WTC11 (cell line): ENCODE measurements at regions not wholly inside any gene's neighbourhood (a gene's known extent, or its start where the extent isn't known, plus 50 kb on each side); places are given as distances from the start of the nearest gene placed in this dataset.

Experiments used
- CTCF ChIP-seq: fragments of 200-600 bp; IDR thresholded peaks from 2 replicates; pipeline ENCODE4 v1.8.0; 2022; ENCODE audit warnings: antibody characterized with exemption
- E2F1 ChIP-seq: sonication (generic); formaldehyde crosslinking; IDR thresholded peaks from 2 replicates; pipeline ENCODE4 v1.8.0; 2022; ENCODE audit warnings: mild to moderate bottlenecking, missing genetic modification reagents
- FOXJ3 ChIP-seq: sonication (generic); formaldehyde crosslinking; IDR thresholded peaks from 2 replicates; pipeline ENCODE4 v1.9.0; 2021; ENCODE audit warnings: missing genetic modification reagents, mild to moderate bottlenecking, borderline replicate concordance
- FOXP1 ChIP-seq: sonication (generic); formaldehyde crosslinking; IDR thresholded peaks from 2 replicates; pipeline ENCODE4 v1.8.0; 2022; ENCODE audit warnings: missing genetic modification reagents, mild to moderate bottlenecking, moderate library complexity, borderline replicate concordance
- JUN ChIP-seq: sonication (generic); formaldehyde crosslinking; IDR thresholded peaks from 2 replicates; pipeline ENCODE4 v1.8.0; 2023; ENCODE audit warnings: mild to moderate bottlenecking, missing genetic modification reagents
- MAX ChIP-seq: sonication (generic); formaldehyde crosslinking; IDR thresholded peaks from 2 replicates; pipeline ENCODE4 v1.8.0; 2022; ENCODE audit warnings: mild to moderate bottlenecking, missing genetic modification reagents
- NR3C1 ChIP-seq: sonication (generic); formaldehyde crosslinking; conservative IDR thresholded peaks from 2 replicates; pipeline ENCODE4 v1.8.1; 2023; ENCODE audit warnings: low read depth, mild to moderate bottlenecking, missing genetic modification reagents
- TEAD4 ChIP-seq: sonication (generic); formaldehyde crosslinking; IDR thresholded peaks from 2 replicates; pipeline ENCODE4 v1.8.0; 2022; ENCODE audit warnings: mild to moderate bottlenecking, missing genetic modification reagents
- USF2 ChIP-seq: sonication (generic); formaldehyde crosslinking; IDR thresholded peaks from 2 replicates; pipeline ENCODE4 v1.8.1; 2023; ENCODE audit warnings: mild to moderate bottlenecking, missing genetic modification reagents, moderate library complexity
- ZNF263 ChIP-seq: sonication (generic); formaldehyde crosslinking; IDR thresholded peaks from 2 replicates; pipeline ENCODE4 v1.8.1; 2022; ENCODE audit warnings: low read depth, mild to moderate bottlenecking, moderate library complexity, missing genetic modification reagents
- TF ChIP-seq, protein P1 (sequence below): sonication (generic); formaldehyde crosslinking; IDR thresholded peaks from 2 replicates; pipeline ENCODE4 v1.8.0; 2023; ENCODE audit warnings: mild to moderate bottlenecking, missing genetic modification reagents
- TF ChIP-seq, protein P2 (sequence below): sonication (generic); formaldehyde crosslinking; IDR thresholded peaks from 2 replicates; pipeline ENCODE4 v1.8.0; 2022; ENCODE audit warnings: mild to moderate bottlenecking, missing genetic modification reagents

- TF ChIP-seq MAX (CRISPR knock-in tag) (no peak), CTCF (no peak), JUN (no peak), FOXJ3 (CRISPR knock-in tag) (no peak), USF2 (no peak), NR3C1 (CRISPR knock-in tag) (no peak), ZNF263 (no peak), E2F1 (CRISPR knock-in tag) (no peak), TEAD4 (no peak), FOXP1 (CRISPR knock-in tag) (no peak)
- TF ChIP-seq, protein P1, sequence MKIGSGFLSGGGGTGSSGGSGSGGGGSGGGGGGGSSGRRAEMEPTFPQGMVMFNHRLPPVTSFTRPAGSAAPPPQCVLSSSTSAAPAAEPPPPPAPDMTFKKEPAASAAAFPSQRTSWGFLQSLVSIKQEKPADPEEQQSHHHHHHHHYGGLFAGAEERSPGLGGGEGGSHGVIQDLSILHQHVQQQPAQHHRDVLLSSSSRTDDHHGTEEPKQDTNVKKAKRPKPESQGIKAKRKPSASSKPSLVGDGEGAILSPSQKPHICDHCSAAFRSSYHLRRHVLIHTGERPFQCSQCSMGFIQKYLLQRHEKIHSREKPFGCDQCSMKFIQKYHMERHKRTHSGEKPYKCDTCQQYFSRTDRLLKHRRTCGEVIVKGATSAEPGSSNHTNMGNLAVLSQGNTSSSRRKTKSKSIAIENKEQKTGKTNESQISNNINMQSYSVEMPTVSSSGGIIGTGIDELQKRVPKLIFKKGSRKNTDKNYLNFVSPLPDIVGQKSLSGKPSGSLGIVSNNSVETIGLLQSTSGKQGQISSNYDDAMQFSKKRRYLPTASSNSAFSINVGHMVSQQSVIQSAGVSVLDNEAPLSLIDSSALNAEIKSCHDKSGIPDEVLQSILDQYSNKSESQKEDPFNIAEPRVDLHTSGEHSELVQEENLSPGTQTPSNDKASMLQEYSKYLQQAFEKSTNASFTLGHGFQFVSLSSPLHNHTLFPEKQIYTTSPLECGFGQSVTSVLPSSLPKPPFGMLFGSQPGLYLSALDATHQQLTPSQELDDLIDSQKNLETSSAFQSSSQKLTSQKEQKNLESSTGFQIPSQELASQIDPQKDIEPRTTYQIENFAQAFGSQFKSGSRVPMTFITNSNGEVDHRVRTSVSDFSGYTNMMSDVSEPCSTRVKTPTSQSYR (CRISPR knock-in tag), result no peak
- TF ChIP-seq, protein P2, sequence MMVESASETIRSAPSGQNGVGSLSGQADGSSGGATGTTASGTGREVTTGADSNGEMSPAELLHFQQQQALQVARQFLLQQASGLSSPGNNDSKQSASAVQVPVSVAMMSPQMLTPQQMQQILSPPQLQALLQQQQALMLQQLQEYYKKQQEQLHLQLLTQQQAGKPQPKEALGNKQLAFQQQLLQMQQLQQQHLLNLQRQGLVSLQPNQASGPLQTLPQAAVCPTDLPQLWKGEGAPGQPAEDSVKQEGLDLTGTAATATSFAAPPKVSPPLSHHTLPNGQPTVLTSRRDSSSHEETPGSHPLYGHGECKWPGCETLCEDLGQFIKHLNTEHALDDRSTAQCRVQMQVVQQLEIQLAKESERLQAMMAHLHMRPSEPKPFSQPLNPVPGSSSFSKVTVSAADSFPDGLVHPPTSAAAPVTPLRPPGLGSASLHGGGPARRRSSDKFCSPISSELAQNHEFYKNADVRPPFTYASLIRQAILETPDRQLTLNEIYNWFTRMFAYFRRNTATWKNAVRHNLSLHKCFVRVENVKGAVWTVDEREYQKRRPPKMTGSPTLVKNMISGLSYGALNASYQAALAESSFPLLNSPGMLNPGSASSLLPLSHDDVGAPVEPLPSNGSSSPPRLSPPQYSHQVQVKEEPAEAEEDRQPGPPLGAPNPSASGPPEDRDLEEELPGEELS (CRISPR knock-in tag), result no peak
Observed at GRCh38 chr18:38052879-38053590, 487.4 kb upstream of the CELF4 start.
